Embryonic facial prominence (tissue), 1 donor: ENCODE measurements at regions not wholly inside any gene's neighbourhood (a gene's known extent, or its start where the extent isn't known, plus 50 kb on each side); places are given as distances from the start of the nearest gene placed in this dataset.
"Not testable (repeated sequence)": the region's sequence is repeated elsewhere in the genome, so short reads cannot be mapped to it uniquely, and the experiment has no call there.

Experiments used
- DNase-seq: peaks from one replicate; pipeline ENCODE4 v3.0.0-alpha.2; 2016; ENCODE audit errors: extremely low spot score

- peak; percentile 82 for DNase-seq
Observed at GRCh38 chr6:27188885-27189418, 58.5 kb upstream of the PRSS16 start.

- no peak for DNase-seq
Observed at GRCh38 chr6:27190126-27190525, 57.4 kb upstream of the PRSS16 start.

GRCh38 chr6:27194453-27194852 is 53.0 kb upstream of the PRSS16 start:
- not testable (repeated sequence) for DNase-seq

GRCh38 chr6:27195547-27195946 is 52.0 kb upstream of the PRSS16 start:
- not testable (repeated sequence) for DNase-seq
